OCI-LY1 (cell line): ENCODE measurements at regions not wholly inside any gene's neighbourhood (a gene's known extent, or its start where the extent isn't known, plus 50 kb on each side); places are given as distances from the start of the nearest gene placed in this dataset.

ENCODE experiments used
- H2AFZ ChIP-seq: fragments of 200-600 bp; sonication (generic), shearing (Covaris generic); 2 replicates; pipeline ENCODE4 v1.6.0; 2014; ENCODE audit warnings: antibody characterized with exemption, mild to moderate bottlenecking, low read length
- H3F3A ChIP-seq: fragments of 200-600 bp; sonication (generic), shearing (Covaris generic); 2 replicates; pipeline ENCODE4 v1.6.0; 2014; ENCODE audit warnings: mild to moderate bottlenecking, antibody characterized with exemption, low read length, moderate library complexity; ENCODE audit not compliant: insufficient read depth
- H3K27ac ChIP-seq: fragments of 200-600 bp; sonication (generic); 2 replicates; pipeline ENCODE4 v1.5.1; 2014; ENCODE audit warnings: low read length, mixed run types, mild to moderate bottlenecking, low read depth; ENCODE audit not compliant: poor library complexity, severe bottlenecking
- H3K27me3 ChIP-seq: fragments of 200-600 bp; sonication (generic); 2 replicates; pipeline ENCODE4 v1.6.0; 2014; ENCODE audit warnings: antibody characterized with exemption, mild to moderate bottlenecking, low read length, moderate library complexity; ENCODE audit not compliant: insufficient read depth
- H3K36me3 ChIP-seq: fragments of 200-600 bp; sonication (generic); 2 replicates; pipeline ENCODE4 v1.6.1; 2014; ENCODE audit warnings: mild to moderate bottlenecking, antibody characterized with exemption, low read length, moderate library complexity, mixed read lengths; ENCODE audit not compliant: insufficient read depth
- H3K4me1 ChIP-seq: fragments of 200-600 bp; sonication (generic); 2 replicates; pipeline ENCODE4 v1.5.1; 2014; ENCODE audit warnings: mild to moderate bottlenecking, low read length, moderate library complexity; ENCODE audit not compliant: insufficient read depth, severe bottlenecking
- H3K4me2 ChIP-seq: fragments of 200-600 bp; sonication (generic), shearing (Covaris generic); 2 replicates; pipeline ENCODE4 v1.6.1; 2014; ENCODE audit warnings: low read length
- H3K4me3 ChIP-seq: fragments of 200-600 bp; sonication (generic); 2 replicates; pipeline ENCODE4 v1.5.1; 2014; ENCODE audit warnings: low read length, low read depth, mild to moderate bottlenecking, mixed read lengths; ENCODE audit not compliant: poor library complexity, severe bottlenecking
- H3K79me2 ChIP-seq: fragments of 200-600 bp; shearing (Covaris generic); 2 replicates; pipeline ENCODE4 v1.6.1; 2016; ENCODE audit warnings: mixed run types, low read length, mixed read lengths; ENCODE audit not compliant: insufficient read depth
- H3K9ac ChIP-seq: fragments of 200-600 bp; sonication (generic), shearing (Covaris generic); 2 replicates; pipeline ENCODE4 v1.6.1; 2014; ENCODE audit warnings: mild to moderate bottlenecking, low read length, mixed read lengths
- H3K9me2 ChIP-seq: fragments of 200-600 bp; sonication (generic), shearing (Covaris generic); 2 replicates; pipeline ENCODE4 v1.6.1; 2014; ENCODE audit warnings: low read depth, mild to moderate bottlenecking, low read length, mixed read lengths
- H3K9me3 ChIP-seq: fragments of 200-600 bp; shearing (Covaris generic); 2 replicates; pipeline ENCODE4 v1.6.1; 2014; ENCODE audit warnings: low read length, mixed read lengths
- H4K20me1 ChIP-seq: fragments of 200-600 bp; sonication (generic), shearing (Covaris generic); 2 replicates; pipeline ENCODE4 v1.6.0; 2016; ENCODE audit warnings: mild to moderate bottlenecking, low read length; ENCODE audit not compliant: insufficient read depth
- EZH2 ChIP-seq: fragments of 200-600 bp; sonication (generic), shearing (Covaris generic); IDR thresholded peaks from 2 replicates; pipeline ENCODE4 v1.8.0; 2017; ENCODE audit warnings: borderline replicate concordance, mixed run types, mild to moderate bottlenecking, antibody characterized with exemption, low read length, moderate library complexity, mixed read lengths
- TF ChIP-seq, protein P1 (sequence below): fragments of 200-600 bp; sonication (generic), shearing (Covaris generic); IDR thresholded peaks from 2 replicates; pipeline ENCODE4 v1.5.1; 2017; ENCODE audit warnings: mild to moderate bottlenecking, antibody characterized with exemption, low read length, moderate library complexity, mixed read lengths

DNA sequence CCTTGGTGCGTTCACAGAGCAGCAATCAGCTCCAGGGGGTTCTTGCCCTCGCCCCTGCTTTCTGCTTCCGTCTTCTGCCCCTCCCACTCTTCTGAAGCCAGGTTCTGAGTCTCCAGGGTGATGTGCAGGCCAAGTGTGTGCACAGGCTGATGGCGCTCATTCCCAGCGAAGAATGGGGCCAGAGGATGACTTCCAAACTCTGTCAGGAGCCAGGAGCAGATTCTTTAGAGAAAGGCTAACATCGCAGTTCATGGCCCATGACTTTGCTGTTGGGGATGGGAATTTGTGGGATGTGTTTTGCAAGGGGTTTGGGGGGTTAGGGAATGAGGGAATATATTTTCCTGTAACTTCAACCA is 56.1 kb upstream of the CCN6 start:
- Histone ChIP-seq H3K9ac (no peak overlapping the region), H3K36me3 (no peaks in the 10 kb centered on the region), H3K4me1 (no peaks in the 10 kb centered on the region), H4K20me1 (no peaks in the 10 kb centered on the region), H3K79me2 (no peaks in the 10 kb centered on the region), H3K9me2 (no peaks in the 10 kb centered on the region), H2AFZ (no peak overlapping the region), H3K4me3 (no peak overlapping the region), H3K9me3 (no peaks in the 10 kb centered on the region), H3K27ac (no peak overlapping the region), H3F3A (no peaks in the 10 kb centered on the region), H3K4me2 (no peak overlapping the region), H3K27me3 (0 out of 2 replicates have a peak, but pooled peaks cover 4% of the 10 kb centered on the region)
- TF ChIP-seq, protein P1, sequence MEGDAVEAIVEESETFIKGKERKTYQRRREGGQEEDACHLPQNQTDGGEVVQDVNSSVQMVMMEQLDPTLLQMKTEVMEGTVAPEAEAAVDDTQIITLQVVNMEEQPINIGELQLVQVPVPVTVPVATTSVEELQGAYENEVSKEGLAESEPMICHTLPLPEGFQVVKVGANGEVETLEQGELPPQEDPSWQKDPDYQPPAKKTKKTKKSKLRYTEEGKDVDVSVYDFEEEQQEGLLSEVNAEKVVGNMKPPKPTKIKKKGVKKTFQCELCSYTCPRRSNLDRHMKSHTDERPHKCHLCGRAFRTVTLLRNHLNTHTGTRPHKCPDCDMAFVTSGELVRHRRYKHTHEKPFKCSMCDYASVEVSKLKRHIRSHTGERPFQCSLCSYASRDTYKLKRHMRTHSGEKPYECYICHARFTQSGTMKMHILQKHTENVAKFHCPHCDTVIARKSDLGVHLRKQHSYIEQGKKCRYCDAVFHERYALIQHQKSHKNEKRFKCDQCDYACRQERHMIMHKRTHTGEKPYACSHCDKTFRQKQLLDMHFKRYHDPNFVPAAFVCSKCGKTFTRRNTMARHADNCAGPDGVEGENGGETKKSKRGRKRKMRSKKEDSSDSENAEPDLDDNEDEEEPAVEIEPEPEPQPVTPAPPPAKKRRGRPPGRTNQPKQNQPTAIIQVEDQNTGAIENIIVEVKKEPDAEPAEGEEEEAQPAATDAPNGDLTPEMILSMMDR = no peak
- no peak for TF ChIP-seq EZH2

DNA sequence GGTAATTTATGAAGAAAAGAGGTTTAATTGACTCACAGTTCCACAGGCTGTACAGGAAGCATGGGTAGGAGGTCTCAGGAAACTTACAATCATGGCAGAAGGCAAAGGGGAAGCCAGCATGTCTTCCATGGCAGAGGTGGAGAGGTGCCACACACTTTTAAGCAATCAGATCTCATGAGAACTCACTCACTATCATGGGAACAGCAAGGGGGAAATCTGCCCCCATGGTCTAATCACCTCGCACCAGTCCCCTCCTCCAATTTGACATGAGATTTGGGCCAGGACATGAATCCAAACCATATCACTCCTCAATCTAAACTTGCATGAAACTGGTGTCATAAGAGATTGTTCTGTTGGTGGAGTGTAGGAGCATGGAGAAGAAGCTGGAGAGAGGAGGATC is 51.6 kb upstream of the CCN6 start:
- no peaks in the 10 kb centered on the region for H3K4me1 ChIP-seq
- no peak overlapping the region for H3K4me2 ChIP-seq
- no peak overlapping the region for H3K4me3 ChIP-seq
- no peaks in the 10 kb centered on the region for H3K9me3 ChIP-seq
- no peak overlapping the region for H2AFZ ChIP-seq
- H4K20me1 ChIP-seq = no peaks in the 10 kb centered on the region
- no peaks in the 10 kb centered on the region for H3K27me3 ChIP-seq
- H3F3A ChIP-seq = no peaks in the 10 kb centered on the region
- no peak overlapping the region for H3K9ac ChIP-seq
- no peak for TF ChIP-seq EZH2
- TF ChIP-seq, protein P1 = no peak
- no peak overlapping the region for H3K27ac ChIP-seq
- H3K79me2 ChIP-seq = no peaks in the 10 kb centered on the region
- H3K9me2 ChIP-seq = no peaks in the 10 kb centered on the region
- no peaks in the 10 kb centered on the region for H3K36me3 ChIP-seq
